H1 (cell line): ENCODE measurements at regions not wholly inside any gene's neighbourhood (a gene's known extent, or its start where the extent isn't known, plus 50 kb on each side); places are given as distances from the start of the nearest gene placed in this dataset.

Experiments
- CTCF ChIA-PET: fragments of 300-600 bp; sonication (Branson Sonifier 250); formaldehyde crosslinking; loops from one replicate; lab custom pipeline; 2021; ENCODE audit not compliant: partially characterized antibody; lab: Charles Lee
- POLR2A ChIA-PET: fragments of 300-600 bp; sonication (Branson Sonifier 250); formaldehyde crosslinking; loops from one replicate; lab custom pipeline; 2021; ENCODE audit warnings: inconsistent platforms; ENCODE audit not compliant: partially characterized antibody; lab: Charles Lee
- DNase-seq, 2 experiments: peaks; one replicate each; pipeline versions ENCODE4 v3.0.0 to v3.0.0-alpha.2; 2010 to 2022; ENCODE audit warnings: low spot score in 2 of 2, low read depth in 1 of 2, mixed read lengths in 1 of 2
- FAIRE-seq: peaks from 2 replicates; lab custom pipeline; 2011; peaks lifted over from hg19 to GRCh38; lab: Jason Lieb, UNC
- H2AFZ ChIP-seq: 2 replicates; pipeline ENCODE4 v1.8.1; 2012; ENCODE audit warnings: low read length, inconsistent platforms
- H2AK5ac ChIP-seq: 2 replicates; pipeline ENCODE4 v1.6.1; 2013; ENCODE audit warnings: low read depth, low read length
- H2BK120ac ChIP-seq: replicated peaks from 2 replicates; pipeline ENCODE3; 2013; ENCODE audit warnings: low read depth, low read length, inconsistent platforms
- H2BK12ac ChIP-seq: 2 replicates; pipeline ENCODE4 v1.6.1; 2013; ENCODE audit warnings: low read depth, low read length
- H2BK15ac ChIP-seq: 2 replicates; pipeline ENCODE4 v1.6.1; 2013; ENCODE audit warnings: low read length
- H2BK20ac ChIP-seq: 2 replicates; pipeline ENCODE4 v1.6.1; 2013; ENCODE audit warnings: low read length
- H2BK5ac ChIP-seq: 2 replicates; pipeline ENCODE4 v1.6.1; 2013; ENCODE audit warnings: low read depth, low read length
- H3K14ac ChIP-seq: 2 replicates; pipeline ENCODE4 v1.6.1; 2013; ENCODE audit warnings: inconsistent platforms; ENCODE audit not compliant: insufficient read length
- H3K18ac ChIP-seq: 2 replicates; pipeline ENCODE4 v1.6.1; 2013; ENCODE audit warnings: low read length; ENCODE audit errors: extremely low read depth
- H3K23ac ChIP-seq: 2 replicates; pipeline ENCODE4 v1.6.1; 2013; ENCODE audit warnings: inconsistent platforms; ENCODE audit not compliant: insufficient read length
- H3K23me2 ChIP-seq: 2 replicates; pipeline ENCODE4 v1.6.1; 2013; ENCODE audit warnings: low read depth, low read length
- H3K27ac ChIP-seq: 2 replicates; pipeline ENCODE4 v1.6.1; 2011; ENCODE audit warnings: low read depth, low read length, inconsistent platforms
- H3K27me3 ChIP-seq, 4 experiments: replicated peaks in 1 of 4; 1 replicate in 1 of 4; 2 replicates in 3 of 4; pipeline versions ENCODE4 v1.6.1 to v1.8.1; 2011 to 2013; ENCODE audit warnings: low read length in 3 of 4, mild to moderate bottlenecking in 3 of 4, inconsistent platforms in 2 of 4, mixed read lengths in 2 of 4, moderate library complexity in 1 of 4; ENCODE audit not compliant: control insufficient read depth in 3 of 4, insufficient read depth in 3 of 4; ENCODE audit errors: extremely low read depth in 1 of 4
- H3K36me3 ChIP-seq, 4 experiments: 2 replicates each; pipeline versions ENCODE4 v1.6.1 to v1.8.1; 2011 to 2013; ENCODE audit warnings: mild to moderate bottlenecking in 4 of 4, low read length in 3 of 4, moderate library complexity in 2 of 4, control low read depth in 1 of 4, inconsistent platforms in 1 of 4; ENCODE audit not compliant: insufficient read depth in 4 of 4, control insufficient read depth in 2 of 4
- H3K4ac ChIP-seq: replicated peaks from 2 replicates; pipeline ENCODE3; 2013; ENCODE audit warnings: low read length, low read depth, mixed read lengths, inconsistent platforms; ENCODE audit not compliant: insufficient read length
- H3K4me1 ChIP-seq, 4 experiments: replicated peaks in 1 of 4; 1 replicate in 1 of 4; 2 replicates in 3 of 4; pipeline versions ENCODE4 v1.6.1 to v1.8.1; 2011 to 2013; ENCODE audit warnings: low read length in 3 of 4, inconsistent platforms in 2 of 4, mixed read lengths in 1 of 4; ENCODE audit not compliant: insufficient read depth in 4 of 4, control insufficient read depth in 3 of 4
- H3K4me2 ChIP-seq, 2 experiments: 2 replicates each; pipeline versions ENCODE4 v1.6.1 to v1.8.1; 2011 to 2013; ENCODE audit warnings: low read depth in 2 of 2, low read length in 2 of 2, control low read depth in 1 of 2, inconsistent platforms in 1 of 2, mild to moderate bottlenecking in 1 of 2; ENCODE audit not compliant: insufficient read depth in 1 of 2
- H3K4me3 ChIP-seq, 4 experiments: fragments of 200-600, 300-600 bp in 1 of 4; sonication (generic), shearing (Covaris generic), sonication (Bioruptor Twin) in 1 of 4; 2 replicates each; pipeline versions ENCODE4 v1.5.1 to v1.8.1; 2011 to 2016; ENCODE audit warnings: low read length in 4 of 4, low read depth in 3 of 4, control low read depth in 2 of 4, inconsistent platforms in 2 of 4, mild to moderate bottlenecking in 2 of 4, mixed read lengths in 1 of 4, moderate library complexity in 1 of 4; ENCODE audit not compliant: insufficient read depth in 2 of 4; ENCODE audit errors: extremely low read depth in 1 of 4
- H3K56ac ChIP-seq: replicated peaks from 2 replicates; pipeline ENCODE3; 2013; ENCODE audit warnings: low read depth, mild to moderate bottlenecking, mixed read lengths, low read length, inconsistent platforms; ENCODE audit not compliant: insufficient read length
- H3K79me1 ChIP-seq: 2 replicates; pipeline ENCODE4 v1.6.1; 2013; ENCODE audit warnings: low read depth, low read length, control low read depth
- H3K79me2 ChIP-seq, 2 experiments: 2 replicates each; pipeline versions ENCODE4 v1.6.1 to v1.8.1; 2012 to 2013; ENCODE audit warnings: low read length in 2 of 2, mild to moderate bottlenecking in 2 of 2, inconsistent platforms in 1 of 2; ENCODE audit not compliant: insufficient read depth in 2 of 2, control insufficient read depth in 1 of 2
- H3K9ac ChIP-seq, 4 experiments: replicated peaks in 1 of 4; 1 replicate in 1 of 4; 2 replicates in 3 of 4; pipeline versions ENCODE4 v1.6.1 to v1.8.1; 2011 to 2013; ENCODE audit warnings: low read depth in 3 of 4, low read length in 3 of 4, control low read depth in 2 of 4, mild to moderate bottlenecking in 2 of 4, moderate library complexity in 2 of 4, inconsistent platforms in 1 of 4; ENCODE audit errors: extremely low read depth in 1 of 4
- H3K9me3 ChIP-seq, 2 experiments: 2 replicates each; pipeline versions ENCODE4 v1.6.1 to v1.8.1; 2012 to 2013; ENCODE audit warnings: mild to moderate bottlenecking in 2 of 2, moderate library complexity in 2 of 2, control low read depth in 1 of 2, inconsistent platforms in 1 of 2, low read depth in 1 of 2, low read length in 1 of 2, mixed read lengths in 1 of 2; ENCODE audit not compliant: insufficient read depth in 2 of 2
- H4K20me1 ChIP-seq, 2 experiments: replicated peaks in 1 of 2; 2 replicates each; pipeline versions ENCODE3 to v1.8.1; 2011 to 2013; ENCODE audit warnings: inconsistent platforms in 2 of 2, low read length in 2 of 2, mild to moderate bottlenecking in 1 of 2; ENCODE audit not compliant: insufficient read depth in 2 of 2, control insufficient read depth in 1 of 2
- H4K5ac ChIP-seq: 2 replicates; pipeline ENCODE4 v1.6.1; 2013; ENCODE audit warnings: low read length, low read depth, mixed read lengths, inconsistent platforms; ENCODE audit not compliant: insufficient read length
- H4K8ac ChIP-seq: 2 replicates; pipeline ENCODE4 v1.8.0; 2013; ENCODE audit warnings: mild to moderate bottlenecking, moderate library complexity, low read length, inconsistent platforms; ENCODE audit not compliant: insufficient read depth; ENCODE audit errors: extremely low read depth
- H4K91ac ChIP-seq: replicated peaks from 2 replicates; pipeline ENCODE3; 2013; ENCODE audit warnings: low read length, mixed read lengths, inconsistent platforms; ENCODE audit not compliant: insufficient read length
- CHD2 ChIP-seq: IDR thresholded peaks from 2 replicates; pipeline ENCODE4 v1.6.1; 2012; ENCODE audit warnings: low read length, improper control_type of control experiment
- FOSL1 ChIP-seq: IDR thresholded peaks from 2 replicates; pipeline ENCODE4 v1.6.1; 2011; ENCODE audit warnings: mild to moderate bottlenecking, low read depth, low read length, moderate library complexity; ENCODE audit not compliant: insufficient read depth
- GABPA ChIP-seq: IDR thresholded peaks from 2 replicates; pipeline ENCODE4 v1.6.1; 2011; ENCODE audit warnings: mild to moderate bottlenecking, low read length, moderate library complexity, borderline replicate concordance; ENCODE audit not compliant: insufficient read depth
- JUN ChIP-seq: IDR thresholded peaks from 2 replicates; pipeline ENCODE4 v1.6.1; 2011; ENCODE audit warnings: low read depth, mild to moderate bottlenecking, improper control_type of control experiment, low read length
- MAFK ChIP-seq: IDR thresholded peaks from 2 replicates; pipeline ENCODE4 v1.6.1; 2012; ENCODE audit warnings: low read depth, mild to moderate bottlenecking, improper control_type of control experiment, low read length
- NANOG ChIP-seq: IDR thresholded peaks from 2 replicates; pipeline ENCODE4 v1.6.1; 2011; ENCODE audit warnings: low read length, low read depth, mild to moderate bottlenecking, inconsistent platforms; ENCODE audit not compliant: insufficient read depth, poor library complexity, severe bottlenecking
- RAD21 ChIP-seq, 2 experiments: IDR thresholded peaks in 1 of 2; conservative IDR thresholded peaks in 1 of 2; 2 replicates each; pipeline ENCODE4 v1.6.1; 2011; ENCODE audit warnings: low read depth in 2 of 2, low read length in 2 of 2, improper control_type of control experiment in 1 of 2, inconsistent platforms in 1 of 2, mild to moderate bottlenecking in 1 of 2, moderate library complexity in 1 of 2
- SP1 ChIP-seq: IDR thresholded peaks from 2 replicates; pipeline ENCODE4 v1.6.1; 2011; ENCODE audit warnings: low read depth, low read length
- SUZ12 ChIP-seq: fragments of 200-600 bp; sonication (generic); IDR thresholded peaks from 2 replicates; pipeline ENCODE4 v1.6.1; 2012; ENCODE audit warnings: mild to moderate bottlenecking, inconsistent platforms, low read length, moderate library complexity, mixed read lengths
- TEAD4 ChIP-seq: IDR thresholded peaks from 2 replicates; pipeline ENCODE4 v1.6.1; 2012; ENCODE audit warnings: low read depth, low read length, inconsistent platforms, mixed read lengths
- WGBS, 2 experiments: shearing (Covaris generic) in 1 of 2; methylation state at CpG; one replicate each; pipeline versions ENCODE4 v1.1.6 to v1.1.7; 2013 to 2015; ENCODE audit warnings: low lambda C conversion rate in 2 of 2, mixed read lengths in 2 of 2, inconsistent platforms in 1 of 2, low coverage in 1 of 2, missing lambda C conversion rate in 1 of 2; ENCODE audit not compliant: insufficient replicate concordance in 2 of 2, insufficient coverage in 1 of 2, insufficient read length in 1 of 2; ENCODE audit errors: extremely low coverage in 1 of 2, missing lambda C conversion rate in 1 of 2; 5-methylcytosine and 5-hydroxymethylcytosine counted together
- TF ChIP-seq, protein P1 (sequence below): IDR thresholded peaks from 2 replicates; pipeline ENCODE4 v1.6.1; 2011; ENCODE audit warnings: low read depth, mild to moderate bottlenecking, low read length; ENCODE audit not compliant: insufficient read depth
- TF ChIP-seq, protein P2 (sequence below): IDR thresholded peaks from 2 replicates; pipeline ENCODE4 v1.6.1; 2012; ENCODE audit warnings: inconsistent platforms

DNA sequence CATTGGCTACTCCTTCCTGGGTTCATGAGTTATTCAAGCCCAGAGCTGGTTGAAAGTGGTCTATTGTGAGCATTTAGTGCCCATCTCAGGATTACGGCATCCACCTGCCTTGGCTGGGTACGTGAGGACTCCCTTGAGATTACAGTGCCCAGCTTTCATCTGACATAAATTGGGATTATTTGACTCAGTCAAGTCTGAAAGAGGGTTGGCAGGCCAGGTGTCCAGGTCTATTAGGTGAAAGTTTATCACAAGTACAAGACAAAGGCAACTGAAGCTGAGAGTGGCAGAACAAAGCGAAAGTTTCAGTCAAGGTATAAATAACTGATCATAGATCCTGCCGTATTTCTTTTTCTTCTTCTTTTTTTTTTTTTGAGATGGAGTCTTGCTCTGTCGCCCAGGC is 84.6 kb upstream of the ATF7IP start:
- no peak overlapping the region for H3K23ac ChIP-seq
- 0 out of 2 replicates have a peak overlapping the region, but pooled peaks have one; percentile 24 for H2BK20ac ChIP-seq
- H2AFZ ChIP-seq, result no peak overlapping the region
- no peak for FAIRE-seq
- H3K4me1 ChIP-seq, result peaks cover 3 to 12% (median 7%) of the 10 kb centered on the region in 4 experiments; a peak in 4 of 7 replicates
- ChIA-PET POLR2A (interaction anchor here (0.7 to 2.8 kb wide), 4 partner anchors 20 to 193 kb away, joined by 3 to 17 read pairs (median 6); partner anchors contain the start of gene ATF7IP), CTCF (interaction anchor here (0.6 to 1.1 kb wide), 3 partner anchors 10 to 121 kb away, joined by 3 read pairs; no protein-coding TSS in a partner anchor)
- no peak for DNase-seq
- no peak overlapping the region for H4K8ac ChIP-seq
- H3K79me2 ChIP-seq, result no peaks in the 10 kb centered on the region
- no peak overlapping the region for H3K27ac ChIP-seq
- no peaks in the 10 kb centered on the region for H3K79me1 ChIP-seq
- H3K9me3 ChIP-seq, result peaks cover 0 to 3% of the 10 kb centered on the region in 2 experiments; a peak in 1 of 4 replicates
- H2BK5ac ChIP-seq, result no peak overlapping the region
- no peaks in the 10 kb centered on the region for H4K20me1 ChIP-seq
- H4K5ac ChIP-seq, result no peak overlapping the region
- H2BK12ac ChIP-seq, result no peak overlapping the region
- no peak overlapping the region for H2AK5ac ChIP-seq
- WGBS, 2 experiments, result 89% methylated on average over 5 of the region's 5 CpGs; no CpG with 5 or more reads in 1 of the 2 experiments
- no peaks in the 10 kb centered on the region for H3K36me3 ChIP-seq
- no peak overlapping the region for H3K4ac ChIP-seq
- no peak overlapping the region for H3K14ac ChIP-seq
- H3K4me2 ChIP-seq, result no peak overlapping the region
- H3K27me3 ChIP-seq, result peaks cover 31 to 58% (median 50%) of the 10 kb centered on the region in 4 experiments
- no peaks in the 10 kb centered on the region for H3K23me2 ChIP-seq
- H3K18ac ChIP-seq, result no peak overlapping the region
- H3K56ac ChIP-seq, result no peak overlapping the region
- no peak overlapping the region for H2BK120ac ChIP-seq
- H3K9ac ChIP-seq, result 0 out of 7 replicates have a peak overlapping the region, but pooled peaks of 1 of the 4 experiments have one; percentile 15
- H4K91ac ChIP-seq, result no peak overlapping the region
- no peak overlapping the region for H2BK15ac ChIP-seq
- no peak overlapping the region for H3K4me3 ChIP-seq
- TF ChIP-seq RAD21 (IDR thresholded peaks at IDR 0.05 in 1 of 2, conservative IDR thresholded peaks at IDR 0.05 in 1 of 2; ENCODE audit: low read depth in 2 of 2, low read length in 2 of 2) (no peak), FOSL1 (no peak), MAFK (no peak), NANOG (no peak), GABPA (no peak), CHD2 (no peak), TEAD4 (no peak), JUN (no peak), SP1 (no peak), SUZ12 (no peak)
- TF ChIP-seq, protein P1, sequence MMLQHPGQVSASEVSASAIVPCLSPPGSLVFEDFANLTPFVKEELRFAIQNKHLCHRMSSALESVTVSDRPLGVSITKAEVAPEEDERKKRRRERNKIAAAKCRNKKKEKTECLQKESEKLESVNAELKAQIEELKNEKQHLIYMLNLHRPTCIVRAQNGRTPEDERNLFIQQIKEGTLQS, result no peak
- TF ChIP-seq, protein P2, sequence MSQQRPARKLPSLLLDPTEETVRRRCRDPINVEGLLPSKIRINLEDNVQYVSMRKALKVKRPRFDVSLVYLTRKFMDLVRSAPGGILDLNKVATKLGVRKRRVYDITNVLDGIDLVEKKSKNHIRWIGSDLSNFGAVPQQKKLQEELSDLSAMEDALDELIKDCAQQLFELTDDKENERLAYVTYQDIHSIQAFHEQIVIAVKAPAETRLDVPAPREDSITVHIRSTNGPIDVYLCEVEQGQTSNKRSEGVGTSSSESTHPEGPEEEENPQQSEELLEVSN, result no peak
